GM12892 (cell line): ENCODE measurements at regions not wholly inside any gene's neighbourhood (a gene's known extent, or its start where the extent isn't known, plus 50 kb on each side); places are given as distances from the start of the nearest gene placed in this dataset.
A peak's percentile ranks its signal among the peaks of the same experiment; 100 is the strongest.

Experiments
- DNase-seq: peaks from one replicate; pipeline ENCODE4 v3.0.0; 2011; ENCODE audit not compliant: insufficient read length
- FAIRE-seq: peaks from 2 replicates; lab custom pipeline; 2011; peaks lifted over from hg19 to GRCh38; lab: Jason Lieb, UNC
- POLR2A ChIP-seq: IDR thresholded peaks from 2 replicates; pipeline ENCODE4 v1.6.1; 2011; ENCODE audit warnings: low read depth, low read length, control low read depth
- POLR2AphosphoS5 ChIP-seq: IDR thresholded peaks from 2 replicates; pipeline ENCODE4 v1.6.1; 2011; ENCODE audit warnings: low read depth, low read length, control low read depth
- TAF1 ChIP-seq: IDR thresholded peaks from 2 replicates; pipeline ENCODE4 v1.6.1; 2011; ENCODE audit warnings: low read depth, mild to moderate bottlenecking, control low read depth, low read length, borderline replicate concordance

DNA sequence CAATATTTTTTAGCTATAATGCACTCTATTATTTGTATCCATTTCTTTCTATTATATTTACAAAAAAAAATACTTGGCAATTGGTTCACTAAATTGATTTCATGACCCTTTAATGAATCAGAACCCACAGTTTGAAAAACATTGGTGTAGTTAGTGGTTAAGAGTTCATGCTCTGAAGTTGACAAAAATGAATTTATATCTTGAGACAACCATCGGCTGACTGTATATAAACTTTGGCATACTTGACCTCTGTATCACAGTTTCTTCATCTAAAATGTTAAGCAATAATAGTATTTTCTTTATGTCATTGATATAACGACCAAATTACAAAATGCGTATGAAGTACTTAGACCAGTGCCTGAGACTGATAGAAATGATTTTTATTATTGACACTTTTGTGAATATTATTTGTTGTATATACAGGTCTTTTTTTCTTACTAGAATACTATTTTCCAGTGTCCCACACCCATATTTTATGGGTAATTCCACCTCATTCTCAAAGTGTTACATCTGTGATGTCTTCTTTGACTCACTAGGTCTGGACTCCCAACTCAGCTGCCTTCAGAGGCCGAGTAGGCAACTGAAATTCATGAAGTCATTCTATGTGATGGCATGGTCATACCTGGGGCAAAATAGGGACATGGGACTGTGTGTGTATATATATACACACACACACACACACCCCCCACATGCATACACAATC is 459.2 kb downstream of the RFPL4B start:
- TF ChIP-seq POLR2A (no peak), POLR2AphosphoS5 (no peak)
- FAIRE-seq: no peak
- no peak for DNase-seq

DNA sequence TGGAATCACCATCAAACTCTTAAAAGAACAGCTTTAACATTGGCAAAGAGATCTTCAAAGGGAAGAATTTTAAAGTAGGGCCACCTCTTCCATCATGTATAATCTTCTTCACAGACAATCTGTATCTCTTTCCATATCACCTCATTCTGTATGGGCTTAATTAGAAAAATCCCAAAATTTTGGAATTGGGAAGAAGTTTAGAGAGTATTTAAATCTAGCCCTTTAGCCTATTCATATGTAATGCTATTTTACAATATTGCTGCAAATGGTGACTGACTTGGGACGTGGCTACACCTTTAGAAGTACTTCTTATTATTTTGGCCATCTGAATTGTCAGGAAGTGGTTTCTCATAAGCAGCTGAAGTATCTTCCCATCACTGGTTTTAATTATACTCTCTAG is 474.3 kb downstream of the RFPL4B start:
- FAIRE-seq (no peak), DNase-seq (no peak)
- TF ChIP-seq TAF1: no peak
- no peak for TF ChIP-seq POLR2AphosphoS5
- no peak for TF ChIP-seq POLR2A

- TF ChIP-seq POLR2AphosphoS5: no peak
- no peak for TF ChIP-seq POLR2A
- TF ChIP-seq TAF1: no peak
- DNase-seq (no peak), FAIRE-seq (no peak)
Observed at GRCh38 chr6:112822769-112823168, 475.6 kb downstream of the RFPL4B start.

DNA sequence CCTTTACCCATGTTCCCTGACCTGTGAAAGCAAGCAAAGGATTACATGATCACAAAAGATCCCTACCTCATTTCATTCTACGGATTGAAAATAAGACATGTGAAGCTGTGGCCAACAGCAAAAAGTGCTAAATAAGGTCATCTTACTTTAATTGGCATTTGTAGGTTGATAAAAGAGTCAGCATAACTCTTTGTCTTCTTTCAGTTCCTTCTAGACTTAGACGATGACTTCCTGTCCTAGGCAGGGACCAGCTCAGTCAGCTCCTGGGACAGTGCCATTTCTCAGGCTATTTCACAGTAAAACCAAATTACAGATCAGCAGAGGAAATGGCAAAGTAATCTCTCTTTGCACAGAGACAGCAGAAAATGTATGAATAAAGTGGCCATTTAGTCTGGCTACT is 480.7 kb downstream of the RFPL4B start:
- peak; percentile 88 for FAIRE-seq
- TF ChIP-seq POLR2A (no peak), TAF1 (no peak), POLR2AphosphoS5 (no peak)
- no peak for DNase-seq

DNA sequence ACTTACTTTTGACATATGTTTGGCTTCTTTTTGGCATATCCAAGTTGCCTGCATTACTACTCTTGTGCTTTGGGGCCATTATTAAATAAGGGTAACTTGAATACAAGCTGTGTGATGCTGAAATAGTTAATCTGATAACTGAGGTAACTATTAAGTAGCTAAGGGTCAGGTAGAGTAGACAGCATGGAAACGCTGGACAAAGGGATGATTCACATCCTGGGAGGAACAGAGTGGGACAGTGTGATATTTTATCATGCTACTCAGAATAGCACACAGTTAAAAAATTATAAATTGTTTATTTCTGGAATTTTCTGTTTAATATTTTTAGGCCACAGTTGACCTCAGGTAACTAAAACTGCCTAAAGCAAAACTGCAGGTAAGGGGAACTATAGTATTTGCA is 483.9 kb downstream of the RFPL4B start:
- no peak for FAIRE-seq

DNA sequence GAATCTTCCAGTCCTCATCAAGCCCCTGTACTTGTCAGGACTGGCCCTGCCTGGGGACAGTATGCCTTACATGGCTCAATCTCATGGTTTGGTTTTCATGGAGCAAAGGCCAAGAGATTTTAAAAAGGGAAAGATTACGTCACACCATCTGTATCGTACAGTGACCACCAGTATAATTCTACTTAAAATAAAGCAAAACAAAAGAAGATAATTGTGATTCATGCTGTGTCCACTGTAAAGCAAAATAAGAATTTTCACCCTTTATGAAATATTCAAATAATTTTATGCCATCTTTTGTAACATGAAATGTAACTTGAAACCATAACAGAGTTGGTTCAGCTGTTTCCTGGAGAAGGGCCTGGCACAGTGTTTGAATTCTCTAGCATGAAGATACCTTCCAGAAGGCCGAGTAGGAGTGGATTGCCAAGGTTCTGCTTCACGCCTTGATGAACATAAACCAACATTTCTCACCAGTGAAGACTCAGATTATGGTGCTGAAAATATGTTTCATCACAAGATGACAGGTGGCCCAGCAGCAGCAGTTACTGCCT is 486.5 kb downstream of the RFPL4B start:
- TF ChIP-seq POLR2A (no peak), TAF1 (no peak), POLR2AphosphoS5 (no peak)
- DNase-seq: no peak
- no peak for FAIRE-seq

More for the DNA sequence above, 483.9 kb downstream of the RFPL4B start:
- no peak for DNase-seq
- TF ChIP-seq POLR2AphosphoS5: no peak
- TF ChIP-seq TAF1: no peak
- TF ChIP-seq POLR2A: no peak

DNA sequence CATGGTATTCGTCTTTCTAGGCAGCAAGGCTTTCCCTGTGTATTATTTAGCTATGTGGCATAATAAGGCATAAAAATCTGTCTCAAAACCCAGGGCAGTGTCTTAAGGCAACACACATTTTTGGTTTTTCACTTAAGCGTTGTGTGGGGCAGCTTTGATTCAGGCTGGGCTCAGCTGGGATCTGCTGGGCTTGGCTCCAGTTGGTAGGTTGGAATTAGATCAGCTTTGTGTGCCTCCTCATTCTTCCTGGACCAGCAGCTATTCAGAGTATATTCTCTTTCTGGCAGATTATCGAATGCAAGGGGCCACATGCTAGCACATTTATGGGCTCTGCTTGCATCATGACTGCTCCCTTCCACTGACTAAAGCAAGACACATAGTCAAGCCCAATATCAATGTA is 487.9 kb downstream of the RFPL4B start:
- no peak for TF ChIP-seq POLR2AphosphoS5
- no peak for TF ChIP-seq POLR2A
- no peak for TF ChIP-seq TAF1
- no peak for FAIRE-seq
- no peak for DNase-seq

- DNase-seq: no peak
- FAIRE-seq: no peak
- no peak for TF ChIP-seq POLR2A
Observed at GRCh38 chr6:112839525-112839961, 492.4 kb downstream of the RFPL4B start.

DNA sequence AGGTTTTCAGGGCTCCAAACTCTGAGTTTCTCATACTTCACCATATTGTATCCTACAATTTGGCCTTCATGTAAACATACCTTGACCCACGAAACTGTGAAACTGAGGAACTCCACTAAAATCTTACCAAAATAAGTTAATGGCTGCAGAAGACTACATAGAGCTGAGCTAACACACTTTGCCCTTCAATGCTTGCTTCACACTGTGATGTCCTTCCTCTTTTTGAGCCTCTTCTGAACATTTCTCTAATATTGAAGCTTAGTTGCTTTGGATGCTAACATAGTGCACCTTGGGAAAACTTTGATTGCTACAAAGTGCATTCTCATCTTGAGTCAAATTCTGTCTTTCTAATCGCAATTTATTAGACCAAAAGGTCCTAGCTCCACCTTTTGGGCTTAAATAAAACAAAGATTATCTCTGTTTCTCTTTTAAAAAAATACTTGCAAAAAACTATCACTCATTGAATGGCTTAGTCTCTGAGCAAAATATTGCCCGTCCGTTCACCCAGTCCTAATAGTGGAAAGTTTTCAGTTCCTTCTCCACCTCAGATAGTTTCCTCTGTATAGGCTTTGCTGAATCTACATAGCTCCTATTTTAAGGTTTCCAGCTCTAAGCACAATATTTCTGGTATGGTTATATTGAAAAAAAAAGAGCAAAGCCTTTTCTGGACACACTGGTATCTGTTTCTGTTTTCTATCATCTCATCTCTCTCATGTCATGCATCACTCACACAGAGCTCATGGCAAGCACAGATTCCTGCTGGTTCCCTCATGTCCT is 494.6 kb downstream of the RFPL4B start:
- no peak for TF ChIP-seq TAF1
- TF ChIP-seq POLR2AphosphoS5: no peak
- no peak for TF ChIP-seq POLR2A
- DNase-seq (no peak), FAIRE-seq (peak; percentile 80)

- DNase-seq (no peak), FAIRE-seq (peak; percentile 68)
- TF ChIP-seq POLR2AphosphoS5: no peak
- TF ChIP-seq POLR2A: no peak
Observed at GRCh38 chr6:112842330-112842685, 495.2 kb downstream of the RFPL4B start.

DNA sequence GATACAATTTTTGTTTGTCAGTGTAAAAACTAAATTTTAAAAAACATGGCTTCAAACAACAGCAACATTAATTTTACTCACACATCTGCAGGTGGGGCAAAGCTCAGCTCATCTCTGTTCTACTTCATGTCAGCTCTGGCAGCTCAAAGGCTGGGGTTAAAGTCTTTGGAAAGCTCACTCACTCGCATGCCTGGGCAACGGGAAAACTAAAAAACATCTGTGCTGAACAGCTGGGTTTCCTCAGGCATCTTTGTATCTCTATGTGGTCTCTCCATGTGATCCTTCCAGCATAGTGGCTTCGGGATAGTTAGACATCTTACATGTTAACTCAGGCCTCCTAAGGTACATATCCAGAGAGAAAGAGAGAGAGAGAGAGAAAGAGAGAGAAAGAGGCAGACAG is 499.6 kb downstream of the RFPL4B start:
- FAIRE-seq: no peak
- no peak for DNase-seq
- TF ChIP-seq POLR2A (no peak), TAF1 (no peak), POLR2AphosphoS5 (no peak)

GRCh38 chr6:112851146-112851545 is 504.0 kb downstream of the RFPL4B start:
- TF ChIP-seq POLR2AphosphoS5: no peak
- no peak for TF ChIP-seq TAF1
- no peak for TF ChIP-seq POLR2A
- DNase-seq (no peak), FAIRE-seq (no peak)
